Coronary artery (tissue), 2 donors: ENCODE measurements at regions not wholly inside any gene's neighbourhood (a gene's known extent, or its start where the extent isn't known, plus 50 kb on each side); places are given as distances from the start of the nearest gene placed in this dataset.

Experiments
- DNase-seq: peaks from one replicate; pipeline ENCODE4 v3.0.0-alpha.2; 2017; ENCODE audit warnings: low spot score
- H3K27ac ChIP-seq, 2 donors: fragments of 200-600 bp; sonication (generic); one replicate each; pipeline ENCODE4 v1.5.1; 2016 to 2019
- H3K4me3 ChIP-seq: fragments of 200-600 bp; sonication (generic); 2 replicates; pipeline ENCODE4 v1.5.1; 2016; ENCODE audit warnings: mild to moderate bottlenecking, moderate library complexity
- TF ChIP-seq, protein P1 (sequence below): fragments of 200-600 bp; sonication (generic); IDR thresholded peaks from one replicate; pipeline ENCODE4 v1.5.1; 2019; ENCODE audit warnings: antibody characterized with exemption

DNA sequence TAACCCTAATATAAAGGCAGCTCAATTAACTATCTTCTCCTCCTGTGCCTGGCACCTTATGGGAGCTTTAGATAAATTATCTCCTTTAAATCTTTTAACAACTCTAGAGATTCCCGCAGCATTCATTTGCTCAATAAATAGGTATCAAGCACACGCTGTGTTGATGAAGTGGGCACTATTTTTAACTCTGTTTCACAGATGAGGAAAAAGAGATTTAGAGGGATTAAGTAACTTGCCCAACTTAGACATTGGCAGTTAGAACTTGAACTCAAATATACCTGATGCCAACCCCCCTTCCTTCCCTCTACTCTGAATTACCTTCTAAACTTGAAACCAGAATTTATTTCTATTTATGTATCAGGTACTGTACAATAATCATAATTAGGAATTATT is 112.4 kb downstream of the SH3TC2 start:
- TF ChIP-seq, protein P1, sequence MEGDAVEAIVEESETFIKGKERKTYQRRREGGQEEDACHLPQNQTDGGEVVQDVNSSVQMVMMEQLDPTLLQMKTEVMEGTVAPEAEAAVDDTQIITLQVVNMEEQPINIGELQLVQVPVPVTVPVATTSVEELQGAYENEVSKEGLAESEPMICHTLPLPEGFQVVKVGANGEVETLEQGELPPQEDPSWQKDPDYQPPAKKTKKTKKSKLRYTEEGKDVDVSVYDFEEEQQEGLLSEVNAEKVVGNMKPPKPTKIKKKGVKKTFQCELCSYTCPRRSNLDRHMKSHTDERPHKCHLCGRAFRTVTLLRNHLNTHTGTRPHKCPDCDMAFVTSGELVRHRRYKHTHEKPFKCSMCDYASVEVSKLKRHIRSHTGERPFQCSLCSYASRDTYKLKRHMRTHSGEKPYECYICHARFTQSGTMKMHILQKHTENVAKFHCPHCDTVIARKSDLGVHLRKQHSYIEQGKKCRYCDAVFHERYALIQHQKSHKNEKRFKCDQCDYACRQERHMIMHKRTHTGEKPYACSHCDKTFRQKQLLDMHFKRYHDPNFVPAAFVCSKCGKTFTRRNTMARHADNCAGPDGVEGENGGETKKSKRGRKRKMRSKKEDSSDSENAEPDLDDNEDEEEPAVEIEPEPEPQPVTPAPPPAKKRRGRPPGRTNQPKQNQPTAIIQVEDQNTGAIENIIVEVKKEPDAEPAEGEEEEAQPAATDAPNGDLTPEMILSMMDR, result no peak
- H3K4me3 ChIP-seq, result no peak overlapping the region
- no peak for DNase-seq
- H3K27ac ChIP-seq, result no peak overlapping the region

DNA sequence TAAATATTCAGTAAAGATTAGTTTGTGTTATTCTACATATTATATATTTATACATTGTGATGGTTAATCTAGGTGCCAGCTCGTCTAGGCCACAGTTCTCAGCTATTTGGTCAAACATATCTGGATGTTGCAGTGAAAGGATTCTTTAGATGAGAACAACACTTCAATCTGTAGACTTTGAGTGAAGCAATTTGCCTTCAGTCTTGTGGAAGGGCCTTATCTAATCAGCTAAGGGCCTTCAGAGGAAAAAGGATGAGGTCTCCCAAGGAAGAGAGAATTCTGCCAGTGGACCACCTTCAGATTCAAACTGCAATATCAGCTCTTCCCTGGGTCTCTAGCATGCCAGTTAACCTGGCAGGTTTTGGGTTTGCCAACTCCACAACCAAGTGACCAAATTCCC is 112.0 kb downstream of the SH3TC2 start:
- TF ChIP-seq, protein P1, result no peak
- DNase-seq, result no peak
- Histone ChIP-seq H3K4me3 (no peak overlapping the region), H3K27ac (no peak overlapping the region)

DNA sequence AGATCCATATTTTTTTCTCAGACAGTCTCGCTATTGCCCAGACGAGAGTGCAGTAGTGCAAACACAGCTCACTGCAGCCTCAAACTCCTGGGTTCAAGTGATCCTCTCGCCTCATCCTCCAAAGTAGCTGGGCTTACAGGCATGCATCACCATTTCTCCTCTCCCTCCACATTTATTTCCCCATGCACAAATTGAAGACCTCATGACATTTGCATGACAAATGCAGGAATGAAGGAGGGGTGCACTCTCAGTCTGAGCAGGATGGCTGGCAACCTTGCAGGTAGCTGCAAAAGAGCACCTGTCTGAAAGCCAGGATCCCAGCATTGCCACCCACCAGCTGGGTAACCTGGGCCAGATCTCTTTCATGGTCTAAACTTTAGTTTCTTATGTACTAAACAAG is 111.2 kb downstream of the SH3TC2 start:
- no peak for DNase-seq
- no peak overlapping the region for H3K27ac ChIP-seq
- TF ChIP-seq, protein P1, result no peak
- H3K4me3 ChIP-seq, result no peak overlapping the region

DNA sequence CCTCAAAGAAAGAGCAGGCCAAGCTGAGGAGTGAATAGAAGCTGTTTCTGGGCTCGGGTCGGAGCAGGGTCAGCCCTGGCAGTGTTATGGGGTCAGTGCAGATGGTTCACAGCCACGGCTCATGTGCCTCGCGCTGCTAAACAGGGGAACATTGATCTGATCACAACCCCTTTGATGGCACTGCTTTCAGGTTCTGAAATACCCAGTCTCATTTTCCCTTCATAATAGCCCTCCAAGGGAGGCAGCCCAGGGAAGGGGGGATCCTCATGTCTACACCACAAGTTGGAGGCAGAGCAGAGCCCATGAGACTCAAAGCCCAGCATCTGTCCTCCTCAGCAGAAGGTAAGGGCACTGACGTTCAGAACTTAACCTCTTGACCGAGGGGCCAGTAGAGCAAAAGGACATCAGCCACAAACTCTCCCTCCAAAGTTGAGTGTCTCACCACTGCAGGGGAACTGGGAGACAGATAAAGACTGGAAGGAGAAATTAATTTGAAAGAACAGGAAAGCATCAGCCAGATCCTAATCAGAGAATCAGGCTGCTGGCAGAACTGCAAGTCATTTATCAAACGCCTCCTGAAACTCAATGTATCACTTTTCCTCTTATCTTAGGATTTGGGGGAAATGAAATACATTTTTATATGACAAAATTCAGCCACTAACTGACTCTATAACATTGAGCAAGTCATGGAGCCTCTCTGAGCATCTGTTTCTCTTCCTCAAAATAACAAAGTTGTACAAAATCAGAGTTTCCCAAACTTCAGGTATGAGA is 110.6 kb downstream of the SH3TC2 start:
- no peak overlapping the region for H3K27ac ChIP-seq
- DNase-seq, result no peak
- TF ChIP-seq, protein P1, result no peak
- no peak overlapping the region for H3K4me3 ChIP-seq

DNA sequence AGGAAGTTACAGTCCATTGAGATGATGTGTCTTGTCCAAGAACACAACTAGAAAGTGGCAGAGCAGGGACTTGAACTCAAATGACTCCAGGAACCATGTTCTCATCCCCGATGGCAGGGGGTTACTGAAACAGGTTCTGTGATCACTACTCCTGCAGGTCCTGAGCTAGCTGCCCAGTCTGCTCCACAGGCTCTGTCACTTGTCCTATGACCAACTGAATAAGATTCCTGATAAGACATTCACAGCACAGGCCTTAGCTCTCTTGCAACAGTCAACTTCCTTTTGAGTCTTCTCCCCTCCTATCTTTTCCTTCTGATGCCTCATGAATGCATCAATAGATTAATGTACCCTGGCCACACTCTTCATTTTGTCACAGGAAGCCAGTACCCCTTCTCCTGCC is 109.2 kb downstream of the SH3TC2 start:
- TF ChIP-seq, protein P1, result no peak
- no peak for DNase-seq
- Histone ChIP-seq H3K27ac (no peak overlapping the region), H3K4me3 (no peak overlapping the region)
